ENCODE measurements at regions not wholly inside any gene's neighbourhood (a gene's known extent, or its start where the extent isn't known, plus 50 kb on each side); places are given as distances from the start of the nearest gene placed in this dataset.

DNA sequence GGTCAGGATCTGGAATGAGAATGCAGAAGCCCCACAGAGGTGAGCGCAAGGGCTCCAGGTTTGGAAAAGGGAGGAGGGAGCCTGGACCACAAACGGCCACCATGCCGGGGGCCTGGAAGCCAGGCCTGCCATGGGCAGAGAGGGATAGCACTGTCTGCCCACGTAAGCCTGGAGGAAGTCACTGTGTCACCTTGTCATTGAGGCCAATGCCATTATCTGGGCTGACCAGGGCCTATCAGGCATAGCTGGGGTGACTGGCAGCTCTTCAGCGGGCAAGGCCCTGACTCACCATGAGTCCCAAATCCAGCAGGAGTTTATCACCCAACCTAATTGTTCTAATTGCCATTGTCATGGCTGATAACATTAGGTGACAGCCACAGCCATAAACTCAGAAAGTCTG is 84.6 kb downstream of the MATN1 start:
- DNase-seq (ENCODE audit: low read depth in 1 of 2, low spot score in 1 of 2) = no peak

DNA sequence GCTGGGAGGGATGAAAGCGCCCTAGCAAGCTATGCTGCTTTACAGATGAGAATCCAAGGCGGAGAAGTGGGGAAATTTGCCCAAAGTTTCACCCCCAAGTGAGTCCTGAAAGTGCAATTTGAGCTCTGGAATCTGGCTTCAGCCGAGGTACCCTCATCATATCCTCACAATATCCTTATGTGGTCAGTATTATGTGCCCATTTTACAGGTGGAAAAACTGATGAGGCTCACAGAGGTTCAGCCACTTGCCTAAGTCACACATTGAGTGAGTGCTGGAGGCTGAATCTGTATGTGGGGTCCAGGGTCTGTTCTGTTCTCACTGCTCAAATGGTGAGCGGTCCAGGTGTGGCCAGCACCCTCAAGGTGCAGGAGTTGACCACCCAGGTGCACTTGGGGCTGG is 85.3 kb downstream of the MATN1 start:
- DNase-seq (ENCODE audit: low read depth in 1 of 2, low spot score in 1 of 2) = no peak

DNA sequence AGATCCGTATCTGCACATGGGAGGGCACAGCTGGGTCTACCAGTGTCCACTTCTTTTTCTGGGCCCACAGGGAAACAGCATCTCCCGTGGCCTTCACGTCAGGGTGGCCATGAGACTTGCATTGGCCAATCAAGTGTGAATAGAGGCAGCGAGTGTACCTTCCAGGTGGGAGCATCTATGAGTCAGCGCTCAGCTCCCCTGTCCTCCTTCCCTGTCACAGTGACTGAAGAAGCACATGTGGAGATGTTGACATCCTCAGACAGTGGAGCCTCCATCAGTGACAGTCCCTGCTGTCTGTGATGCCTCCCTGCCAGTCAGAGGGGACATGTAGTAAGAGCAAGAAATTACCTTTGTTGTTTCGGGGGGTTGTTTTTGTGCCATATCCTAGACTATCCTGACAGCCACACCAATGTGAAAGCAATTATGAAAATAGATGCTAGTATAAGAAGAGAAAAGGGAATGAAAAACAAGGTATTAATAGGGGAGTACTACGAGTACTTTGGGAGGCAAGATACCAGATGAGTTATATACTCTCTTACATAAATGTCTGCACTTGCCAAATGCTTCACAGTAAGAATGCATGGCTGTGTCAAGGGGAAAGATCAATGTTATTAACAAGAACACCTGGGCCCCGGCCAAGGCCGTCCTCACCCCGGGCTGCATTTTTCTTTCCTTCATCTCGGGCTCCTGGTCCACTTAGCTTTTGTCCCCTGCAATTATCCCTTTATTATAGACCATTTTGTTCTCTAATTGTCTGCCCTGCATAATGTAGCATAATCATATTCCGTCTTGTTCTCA is 86.0 kb downstream of the MATN1 start:
- no peak for DNase-seq (ENCODE audit: low read depth in 1 of 2, low spot score in 1 of 2)

DNA sequence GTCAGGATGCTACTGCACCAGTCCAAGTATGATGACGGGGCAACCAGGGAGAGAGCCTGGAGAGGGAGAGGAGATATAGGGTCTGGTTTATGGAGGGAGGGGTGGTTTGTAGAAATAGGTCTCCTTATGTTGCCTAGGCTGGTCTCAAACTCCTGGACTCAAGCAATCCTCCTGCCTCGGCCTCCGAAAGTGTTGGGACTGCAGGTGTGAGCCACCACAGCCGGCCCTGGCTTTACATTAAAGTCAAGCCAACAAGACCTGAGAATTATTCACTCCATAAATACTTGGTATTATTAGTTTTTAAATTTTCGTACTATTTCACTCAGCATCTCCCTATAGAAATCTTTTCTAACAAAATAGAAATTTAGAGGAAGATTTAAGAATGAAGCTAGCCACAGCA is 86.8 kb downstream of the MATN1 start:
- no peak for DNase-seq (ENCODE audit: low read depth in 1 of 2, low spot score in 1 of 2)

DNA sequence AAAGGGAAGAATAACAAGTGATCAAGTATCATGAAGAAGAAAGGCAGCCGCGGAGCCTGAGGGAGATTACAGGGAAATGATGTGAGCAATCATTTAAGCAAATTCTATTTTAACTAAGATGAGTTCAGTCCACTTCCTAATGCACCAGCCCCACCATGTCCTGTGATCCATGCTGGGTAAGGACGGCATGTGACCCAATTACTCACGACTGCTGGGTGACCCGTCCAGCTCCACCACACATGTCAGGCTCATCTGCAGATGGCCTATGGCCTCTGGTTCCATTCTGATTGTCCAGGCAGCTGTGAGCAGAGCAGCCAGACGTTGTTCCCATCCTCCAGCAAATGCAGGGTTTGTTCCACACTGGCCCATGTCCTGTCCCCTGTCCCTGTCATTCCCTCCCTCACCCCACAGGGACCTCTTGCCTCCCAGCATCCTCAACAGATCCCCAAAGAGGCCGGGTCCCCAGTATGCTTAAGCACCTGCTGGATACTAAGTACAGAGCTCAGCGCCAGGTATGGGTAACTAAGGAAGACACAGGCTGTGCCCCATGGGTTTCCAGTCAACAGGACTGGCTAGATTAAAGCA is 87.9 kb downstream of the MATN1 start:
- no peak for DNase-seq (ENCODE audit: low read depth in 1 of 2, low spot score in 1 of 2)

DNA sequence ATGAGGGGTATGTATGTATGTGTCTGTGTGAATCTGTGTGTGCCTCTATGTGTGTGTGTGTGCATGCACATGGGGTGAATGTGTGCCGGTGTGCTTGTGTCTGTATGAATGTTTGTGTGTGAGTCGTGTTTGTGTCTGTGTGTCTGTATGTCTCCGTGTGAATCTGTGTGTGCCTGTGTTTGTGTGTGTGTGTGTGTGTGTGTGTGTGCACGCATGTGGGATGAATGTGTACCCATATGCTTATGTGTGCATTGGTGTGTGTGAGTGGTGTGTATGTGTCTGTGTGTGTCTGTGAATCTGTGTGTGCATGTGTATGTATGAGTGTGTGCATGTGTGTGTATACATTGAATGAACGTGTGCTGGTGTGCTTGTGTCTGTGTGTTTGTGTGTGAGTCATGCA is 88.9 kb downstream of the MATN1 start:
- DNase-seq (ENCODE audit: low read depth in 1 of 2, low spot score in 1 of 2) = no peak

DNA sequence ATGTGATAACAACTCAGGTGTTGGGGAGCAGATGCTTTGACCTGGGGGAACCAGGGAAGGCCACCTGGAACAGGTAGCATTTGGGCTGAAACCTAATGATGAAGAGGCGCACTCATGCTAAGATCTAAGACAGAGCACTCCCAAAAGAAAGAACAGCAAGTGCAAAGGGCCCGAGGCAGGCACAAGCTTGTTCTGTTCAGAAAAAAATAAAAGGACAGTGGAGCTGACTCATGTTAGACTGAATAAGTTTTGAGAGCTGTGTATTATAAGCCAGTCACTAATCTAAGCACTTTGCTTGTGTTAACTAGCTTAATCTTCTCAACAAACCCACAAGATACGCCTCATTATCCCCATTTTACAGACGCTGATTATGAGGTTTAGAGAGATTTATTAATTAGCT is 90.1 kb downstream of the MATN1 start:
- DNase-seq (ENCODE audit: low read depth in 1 of 2, low spot score in 1 of 2) = no peak

- DNase-seq (ENCODE audit: low read depth in 1 of 2, low spot score in 1 of 2) = no peak
These were observed 90.9 kb downstream of the MATN1 start for GRCh38 chr1:30632481-30632880.

DNA sequence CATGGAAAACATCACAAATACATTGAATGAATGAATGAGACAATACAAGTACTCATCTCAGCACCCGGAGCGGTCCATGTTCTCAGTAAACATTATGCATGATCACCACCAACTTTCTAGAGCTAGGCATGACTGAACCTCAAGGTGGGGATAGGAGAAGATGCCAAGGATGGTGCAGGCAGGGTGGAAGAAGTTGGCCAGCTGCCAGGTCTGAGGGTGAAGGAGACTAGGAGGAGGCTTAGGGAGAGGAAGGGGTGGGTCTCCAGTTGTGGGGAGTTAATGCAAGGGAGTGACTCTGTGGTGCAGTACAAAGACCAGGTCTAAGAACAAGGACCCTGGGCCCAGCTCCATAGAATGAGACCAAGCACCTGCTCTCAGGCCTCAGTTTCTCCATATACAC is 91.7 kb downstream of the MATN1 start:
- no peak for DNase-seq (ENCODE audit: low read depth in 1 of 2, low spot score in 1 of 2)

DNA sequence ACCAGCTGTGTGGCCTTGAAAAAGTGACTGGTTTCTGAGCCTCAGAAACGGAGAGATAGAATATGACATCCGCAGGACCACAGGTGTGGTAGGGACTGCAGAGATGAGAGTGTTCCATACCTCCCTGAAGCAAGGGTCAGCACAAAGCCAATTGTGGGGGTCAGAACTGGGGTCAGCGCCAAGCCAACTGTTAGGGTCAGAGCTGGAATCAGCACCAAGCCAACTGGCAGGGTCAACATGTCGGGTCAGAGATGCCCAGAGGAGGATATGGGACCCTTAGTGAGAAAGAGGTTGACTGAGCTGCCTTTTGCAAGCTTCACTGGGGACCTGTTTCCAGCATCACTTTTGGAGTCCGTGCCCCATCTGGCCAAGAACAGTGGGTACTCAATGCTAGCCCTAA is 93.9 kb downstream of the MATN1 start:
- no peak for DNase-seq (ENCODE audit: low read depth in 1 of 2, low spot score in 1 of 2)

DNA sequence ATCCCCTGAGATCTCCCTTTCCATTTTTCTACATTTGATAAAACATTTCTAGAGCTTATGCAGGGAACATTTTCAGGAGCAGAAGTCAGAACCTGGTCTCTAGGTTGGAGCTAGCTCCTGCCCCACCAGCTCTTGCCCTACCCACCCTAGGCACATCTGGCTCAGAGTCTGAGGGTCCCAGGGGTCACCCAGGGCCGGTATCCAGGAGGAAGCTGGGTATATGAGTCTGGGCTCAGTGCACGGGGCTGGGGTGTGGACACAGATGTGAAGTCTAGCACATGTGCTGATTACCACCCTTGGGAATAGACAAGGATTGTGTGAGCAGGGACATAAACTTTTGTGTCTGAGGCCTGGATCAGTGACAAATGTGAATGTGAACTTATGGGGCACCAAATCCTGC is 95.4 kb downstream of the MATN1 start:
- no peak for DNase-seq (ENCODE audit: low read depth in 1 of 2, low spot score in 1 of 2)

DNA sequence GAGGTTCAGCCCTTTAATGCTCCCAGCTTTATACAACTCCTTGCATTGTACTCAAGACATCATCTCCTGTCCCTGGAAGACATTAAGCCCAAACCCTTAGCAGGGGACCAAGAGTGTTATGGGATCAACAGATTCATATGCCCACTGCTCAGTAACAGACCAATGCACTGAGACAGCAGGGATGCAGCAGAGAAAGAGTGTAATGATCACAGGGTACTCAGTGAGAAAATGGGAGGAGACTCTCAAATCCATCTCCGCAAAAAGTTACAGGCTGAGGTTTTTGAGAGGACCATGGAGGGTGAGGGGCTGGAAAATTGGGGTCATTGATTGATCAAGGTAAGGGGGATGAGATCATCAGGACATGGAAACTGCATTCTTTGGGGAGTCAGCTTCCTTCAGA is 96.2 kb downstream of the MATN1 start:
- DNase-seq (ENCODE audit: low read depth in 1 of 2, low spot score in 1 of 2) = no peak

DNA sequence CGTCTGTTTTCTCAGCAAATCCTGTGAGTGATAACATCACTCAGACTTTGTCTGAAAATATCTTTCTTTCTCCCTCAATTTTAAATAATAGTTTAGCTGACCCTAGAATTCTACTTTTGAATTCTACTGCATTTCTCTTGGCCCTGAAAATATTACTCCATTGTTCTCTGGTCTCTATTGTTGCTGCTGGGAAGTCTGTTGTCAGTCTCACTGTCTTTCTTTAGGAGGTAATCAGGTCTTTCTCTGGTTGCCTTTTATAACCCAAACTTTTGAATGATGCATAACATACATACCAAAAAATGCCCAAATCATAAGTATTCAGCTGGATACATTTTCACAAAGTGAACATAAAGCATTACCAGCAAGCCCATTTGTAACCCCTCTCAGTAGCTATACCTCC is 100.0 kb downstream of the MATN1 start:
- no peak for DNase-seq (ENCODE audit: low read depth in 1 of 2, low spot score in 1 of 2)

DNA sequence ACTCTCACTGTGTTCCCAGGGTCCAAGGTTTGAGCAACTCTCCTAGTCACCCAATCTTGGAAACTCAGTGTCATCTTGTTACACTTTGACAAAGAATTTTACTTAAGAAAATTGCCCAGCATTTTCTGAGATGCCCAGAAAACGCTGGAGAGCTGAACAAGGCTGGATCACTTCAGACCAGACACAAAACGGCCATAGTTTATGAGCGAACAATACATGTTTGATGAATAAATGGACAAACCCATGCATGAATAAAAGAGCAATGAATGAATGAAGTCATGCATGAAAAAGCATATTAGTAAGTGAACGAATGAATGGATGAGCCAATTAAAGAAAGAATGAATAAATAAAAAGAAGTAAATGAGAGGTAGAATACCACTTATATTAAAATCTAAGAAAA is 103.8 kb downstream of the MATN1 start:
- DNase-seq (ENCODE audit: low read depth in 1 of 2, low spot score in 1 of 2) = no peak

DNA sequence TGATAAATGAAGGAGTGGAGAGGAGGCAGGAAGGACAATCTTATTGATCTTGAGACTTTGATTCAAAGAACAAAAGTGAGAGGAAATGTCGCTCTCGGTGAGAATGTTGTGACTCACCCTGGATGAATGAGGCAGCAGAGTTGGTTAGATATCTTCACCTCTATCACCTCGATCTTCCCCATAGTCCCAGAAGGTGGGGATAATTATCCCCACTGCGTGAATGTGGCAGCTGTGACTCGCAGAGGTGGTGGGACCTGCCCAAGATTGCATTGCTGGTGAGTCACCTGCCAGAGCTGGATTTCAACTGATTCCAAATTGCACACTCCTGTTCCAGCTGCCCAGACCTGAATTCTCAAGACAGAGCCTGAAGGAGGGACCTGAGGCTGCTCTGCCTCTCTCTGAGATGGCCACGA is 105.0 kb downstream of the MATN1 start:
- no peak for DNase-seq (ENCODE audit: low read depth in 1 of 2, low spot score in 1 of 2)

GRCh38 chr1:30616759-30617158 is 106.6 kb downstream of the MATN1 start:
- DNase-seq (ENCODE audit: low read depth in 1 of 2, low spot score in 1 of 2) = no peak

GRCh38 chr1:30615816-30616590 is 107.4 kb downstream of the MATN1 start:
- no peak for DNase-seq (ENCODE audit: low read depth in 1 of 2, low spot score in 1 of 2)

DNA sequence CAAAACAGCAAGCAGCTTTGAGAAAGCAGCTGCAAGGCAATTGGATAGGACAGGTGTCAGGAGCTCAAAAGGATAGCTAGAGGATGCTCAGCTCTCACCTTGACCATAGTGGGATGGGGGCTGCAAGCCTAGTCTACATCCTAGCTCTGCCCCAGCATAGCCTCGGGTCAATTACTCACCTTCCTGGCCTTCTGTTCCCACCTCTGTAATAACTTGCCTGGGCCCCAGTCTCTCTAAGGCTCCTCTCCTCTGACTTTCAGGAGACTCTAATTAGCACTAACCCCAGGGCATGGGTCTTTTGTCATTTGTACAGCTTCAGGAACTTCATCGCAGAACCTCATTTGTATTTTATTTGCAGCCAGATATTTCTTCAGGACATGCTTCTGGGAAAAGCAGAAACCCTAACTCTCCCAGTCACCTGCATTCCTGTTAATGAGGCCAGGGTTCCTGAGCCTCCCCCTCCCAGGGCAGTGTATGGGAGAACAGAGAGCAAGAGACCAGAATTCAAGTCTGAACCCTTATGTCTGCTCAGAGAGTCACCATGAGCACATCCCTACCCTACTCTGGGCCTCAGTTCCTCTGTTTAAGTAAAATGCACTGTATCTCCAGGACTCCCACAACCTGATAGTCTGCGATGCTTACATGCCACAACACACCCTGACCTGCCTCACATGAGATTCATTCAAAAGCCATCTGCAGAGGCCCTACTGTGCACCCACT is 108.1 kb downstream of the MATN1 start:
- no peak for DNase-seq (ENCODE audit: low read depth in 1 of 2, low spot score in 1 of 2)

DNA sequence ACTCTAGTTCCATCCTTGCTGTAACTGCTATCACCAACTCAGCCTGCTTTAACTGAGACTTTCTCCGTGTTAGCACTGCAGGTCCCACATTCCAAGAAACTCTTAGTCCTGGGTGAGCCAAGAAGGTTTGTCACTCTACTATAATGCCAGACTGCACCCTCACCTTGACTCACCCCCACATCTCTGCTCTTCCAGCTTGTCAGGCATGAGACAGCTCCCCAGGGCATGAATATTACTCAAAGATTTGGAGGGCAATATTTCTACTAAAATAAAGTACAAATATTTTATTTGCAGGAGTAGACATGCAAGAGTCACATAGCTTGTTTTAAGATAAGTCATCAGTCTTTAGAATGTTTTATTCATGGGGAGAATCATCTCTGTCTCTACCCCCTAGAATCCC is 110.2 kb downstream of the MATN1 start:
- no peak for DNase-seq (ENCODE audit: low read depth in 1 of 2, low spot score in 1 of 2)

- no peak for DNase-seq (ENCODE audit: low read depth in 1 of 2, low spot score in 1 of 2)
These were observed 110.8 kb downstream of the MATN1 start for GRCh38 chr1:30612536-30613065.

DNA sequence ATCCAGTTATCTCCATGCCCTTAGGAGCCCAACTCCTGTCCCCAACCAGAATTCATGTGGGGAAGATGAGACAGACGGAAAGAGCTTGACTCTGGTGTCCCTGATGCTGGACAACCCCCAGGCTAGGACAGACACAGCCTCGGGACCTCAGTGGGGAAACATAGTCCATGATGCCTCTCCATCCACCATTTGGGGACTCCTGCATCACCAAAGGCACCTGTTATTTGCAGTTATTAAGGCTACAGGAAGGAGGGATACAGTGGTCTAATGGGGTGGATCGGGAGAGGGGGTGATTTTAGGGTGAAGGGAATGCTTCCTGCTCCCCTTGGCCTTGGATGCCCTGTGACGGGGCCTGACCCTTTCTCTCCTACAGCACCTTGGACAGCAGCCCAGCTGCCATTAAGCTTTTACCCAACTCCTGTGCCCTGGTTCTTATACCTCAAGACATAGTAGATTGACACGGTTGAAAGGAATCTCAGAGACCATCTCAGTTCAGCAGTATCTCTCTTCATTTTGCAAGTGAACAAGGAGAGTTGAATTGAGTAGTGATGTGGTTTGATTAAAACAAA is 111.6 kb downstream of the MATN1 start:
- no peak for DNase-seq (ENCODE audit: low read depth in 1 of 2, low spot score in 1 of 2)

All from stimulated activated CD4-positive, alpha-beta T cell treated with anti-CD3 and anti-CD28 coated beads, Interleukin-15, amount 100 ng/mL, for 1 hour (primary cell).